HG02981 (cell line): ENCODE measurements at regions not wholly inside any gene's neighbourhood (a gene's known extent, or its start where the extent isn't known, plus 50 kb on each side); places are given as distances from the start of the nearest gene placed in this dataset.
A peak's percentile ranks its signal among the peaks of the same experiment; 100 is the strongest.

Source experiments
- ATAC-seq: cut with Tn5 transposase; IDR thresholded peaks from one replicate; pipeline ENCODE4 v1.9.1; 2021; ENCODE audit warnings: mild to moderate bottlenecking, moderate library complexity; ENCODE audit not compliant: unreplicated experiment

DNA sequence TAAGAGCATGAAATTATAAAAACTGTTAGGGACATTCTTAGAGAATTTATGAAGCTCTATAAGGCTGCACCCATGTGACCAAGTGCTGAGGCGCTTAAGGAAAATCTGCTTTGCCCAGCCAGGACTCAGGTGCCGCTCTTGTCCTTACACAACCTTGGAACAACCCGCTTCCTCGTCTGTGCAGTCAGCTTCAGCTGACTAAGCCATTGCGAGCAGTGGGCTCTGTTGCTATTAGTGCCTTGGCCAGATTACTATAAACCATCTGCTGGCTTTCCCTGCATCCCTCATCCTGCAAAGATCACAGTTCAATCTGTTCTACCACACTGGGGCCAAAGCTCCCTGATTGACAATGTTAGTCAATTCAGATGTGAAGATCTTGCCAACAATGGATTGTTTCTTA, 89.1 kb upstream of the E2F3 start:
- no peak for ATAC-seq

DNA sequence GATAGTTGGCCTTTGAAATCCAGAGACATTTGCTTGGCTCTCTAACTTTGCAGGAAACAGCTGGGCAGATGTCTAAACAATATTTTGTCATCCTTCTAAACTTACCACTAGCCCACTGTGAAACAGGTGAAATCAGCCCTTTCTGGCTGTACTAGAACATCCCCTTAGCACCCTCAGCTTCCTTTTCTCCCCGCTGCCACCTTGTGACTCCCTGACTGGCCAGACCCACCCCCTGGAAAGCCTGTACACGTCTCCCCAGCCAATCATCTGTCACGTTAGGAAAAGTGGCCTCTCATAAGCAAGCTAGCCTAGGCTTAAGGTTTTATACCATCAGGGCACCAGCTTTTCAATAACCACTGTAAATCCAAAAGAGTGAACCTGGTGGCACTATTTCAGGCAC, 88.6 kb upstream of the E2F3 start:
- no peak for ATAC-seq

DNA sequence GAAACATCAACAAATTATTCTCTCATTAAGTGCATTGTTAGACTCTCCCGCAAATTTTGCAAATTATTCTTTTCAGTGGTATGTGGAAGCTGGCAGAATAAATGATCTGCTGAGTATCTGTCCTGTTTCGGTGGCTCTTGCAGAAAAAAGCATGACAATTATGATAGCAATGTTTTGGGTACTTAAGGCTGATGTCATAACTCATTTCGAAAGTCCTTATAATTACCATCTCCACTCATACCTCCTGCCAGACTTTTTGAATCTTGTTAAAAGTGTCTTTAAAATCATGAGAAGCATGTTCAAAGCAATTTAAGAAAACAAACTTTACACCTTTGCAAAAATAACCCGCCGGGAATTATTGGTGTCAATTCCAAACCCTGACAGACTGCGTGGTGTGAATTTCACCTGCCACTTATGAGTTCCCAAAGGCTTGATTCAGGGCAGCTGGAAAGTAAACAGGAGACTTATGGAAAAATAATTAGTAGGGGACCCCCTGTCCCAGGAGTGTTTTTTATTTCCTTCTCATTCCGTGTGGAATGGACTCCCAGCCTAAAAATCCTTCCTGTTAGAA, 87.6 kb upstream of the E2F3 start:
- no peak for ATAC-seq

DNA sequence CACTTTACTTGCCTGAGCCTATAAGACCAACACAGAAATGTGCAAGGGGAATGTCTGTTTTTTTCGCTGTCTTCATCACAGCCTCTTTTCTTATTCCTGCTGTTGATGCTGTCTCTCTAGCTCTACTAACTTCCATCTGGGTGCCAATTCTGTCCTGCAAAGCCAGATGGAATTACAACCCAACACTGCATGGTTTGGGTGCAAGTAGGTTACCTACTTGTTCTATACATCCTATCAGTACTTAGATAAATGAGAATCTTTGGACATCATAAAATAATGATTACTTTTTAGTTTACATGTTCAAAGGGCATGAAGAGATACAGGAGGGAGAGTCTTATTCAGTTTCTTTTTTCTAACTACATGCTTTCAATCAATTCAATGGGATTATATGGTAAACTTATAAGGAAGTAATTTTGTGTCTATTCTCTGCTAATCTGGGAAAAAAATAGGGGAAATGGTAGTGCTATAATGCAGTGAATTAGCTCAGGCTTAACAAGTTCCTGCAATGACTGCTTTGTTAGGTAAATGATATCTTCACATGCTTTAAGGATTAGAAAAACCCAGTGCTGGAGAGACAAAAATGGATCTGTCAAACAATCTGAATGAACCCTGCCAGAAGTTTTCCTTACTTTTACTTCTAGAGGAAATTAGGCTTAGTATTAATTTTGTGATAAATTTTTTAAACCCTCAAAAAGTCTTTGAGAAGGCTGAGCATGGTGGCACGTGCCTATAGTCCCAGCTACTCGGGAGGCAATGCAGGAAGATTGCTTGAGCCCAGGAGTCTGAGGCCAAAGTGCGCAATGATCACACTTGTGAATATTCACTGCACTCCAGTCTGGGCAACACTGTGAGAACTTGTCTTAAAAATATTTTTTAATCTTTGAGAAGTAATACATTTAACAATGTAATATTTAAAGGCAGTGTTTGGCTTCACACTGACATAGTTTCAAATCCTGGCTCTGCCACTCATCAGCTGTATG, 86.5 kb upstream of the E2F3 start:
- no peak for ATAC-seq

DNA sequence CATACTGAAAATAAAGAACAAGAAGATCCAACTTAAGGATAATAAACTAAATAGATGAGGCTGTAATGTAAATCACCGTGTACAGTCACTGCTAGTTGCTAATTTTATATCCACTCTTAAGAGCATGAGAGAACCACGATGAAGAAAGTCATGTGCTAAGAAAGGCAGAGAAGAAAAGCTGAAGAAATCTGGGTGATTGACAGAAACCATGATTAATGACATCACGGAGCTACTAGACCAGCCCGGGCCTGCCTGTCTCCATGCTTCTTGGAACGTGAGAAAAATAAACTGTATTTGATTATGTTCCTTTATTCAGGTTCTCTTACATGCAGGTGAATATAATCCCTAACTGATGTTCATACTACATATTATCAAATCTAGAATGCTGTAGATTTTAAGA, 84.2 kb upstream of the E2F3 start:
- ATAC-seq: no peak

DNA sequence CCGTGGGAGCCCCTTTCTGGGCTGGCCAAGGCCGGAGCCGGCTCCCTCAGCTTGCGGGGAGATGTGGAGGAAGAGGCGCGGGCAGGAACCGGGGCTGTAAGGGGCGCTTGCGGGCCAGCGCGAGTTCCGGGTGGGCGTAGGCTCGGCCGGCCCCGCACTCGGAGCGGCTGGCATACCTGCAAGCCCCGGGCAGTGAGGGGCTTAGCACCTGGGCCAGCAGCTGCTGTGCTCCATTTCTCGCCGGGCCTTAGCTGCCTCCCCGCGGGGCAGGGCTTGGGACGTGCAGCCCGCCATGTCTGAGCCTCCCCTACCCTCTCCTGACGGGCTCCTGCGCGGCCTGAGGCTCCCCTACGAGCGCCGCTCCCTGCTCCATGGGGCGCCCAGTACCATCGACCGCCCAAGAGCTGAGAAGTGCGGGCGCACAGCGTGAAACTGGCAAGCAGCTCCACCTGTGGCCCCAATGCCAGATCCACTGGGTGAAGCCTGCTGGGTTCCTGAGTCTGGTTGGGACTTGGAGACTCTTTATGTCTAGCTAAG, 82.8 kb upstream of the E2F3 start:
- no peak for ATAC-seq

DNA sequence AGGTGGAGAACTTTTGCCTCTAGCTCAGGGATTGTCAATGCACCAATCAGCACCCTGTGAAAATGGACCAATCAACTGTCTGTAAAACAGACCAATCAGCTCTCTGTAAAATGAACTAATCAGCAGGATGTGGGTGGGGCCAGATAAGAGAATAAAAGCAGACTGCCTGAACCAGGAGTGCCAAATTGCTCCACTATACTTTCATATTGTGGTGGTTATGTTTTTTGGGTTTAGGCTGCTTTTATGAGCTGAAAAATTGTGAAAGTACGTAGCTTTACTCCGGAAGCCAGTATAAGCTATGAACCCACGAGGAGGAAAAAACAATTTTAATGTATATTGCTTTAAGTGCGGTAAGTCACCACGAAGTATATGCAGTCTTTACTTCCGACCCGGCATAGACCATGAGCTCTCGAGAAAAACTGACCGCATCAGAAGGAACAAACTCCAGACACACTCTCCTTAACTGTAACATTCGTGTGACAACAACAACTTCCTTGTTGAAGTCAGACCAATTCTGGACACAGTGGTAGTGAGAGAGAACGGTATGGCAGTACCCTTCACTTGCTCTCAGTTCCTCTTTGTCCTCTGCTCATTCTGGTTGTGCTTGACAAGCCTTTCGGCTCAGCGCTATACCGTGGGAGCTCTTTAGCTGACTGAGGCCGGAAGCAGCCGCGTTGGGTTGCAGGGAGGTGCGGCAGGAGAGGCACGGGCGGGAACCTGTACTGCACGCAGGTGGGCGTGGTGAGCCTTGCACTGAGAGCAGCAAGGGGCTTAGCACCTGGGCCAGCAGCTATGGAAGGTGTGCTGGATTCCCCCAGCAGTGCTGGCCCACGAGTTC, 81.9 kb upstream of the E2F3 start:
- peak; percentile 98 for ATAC-seq

DNA sequence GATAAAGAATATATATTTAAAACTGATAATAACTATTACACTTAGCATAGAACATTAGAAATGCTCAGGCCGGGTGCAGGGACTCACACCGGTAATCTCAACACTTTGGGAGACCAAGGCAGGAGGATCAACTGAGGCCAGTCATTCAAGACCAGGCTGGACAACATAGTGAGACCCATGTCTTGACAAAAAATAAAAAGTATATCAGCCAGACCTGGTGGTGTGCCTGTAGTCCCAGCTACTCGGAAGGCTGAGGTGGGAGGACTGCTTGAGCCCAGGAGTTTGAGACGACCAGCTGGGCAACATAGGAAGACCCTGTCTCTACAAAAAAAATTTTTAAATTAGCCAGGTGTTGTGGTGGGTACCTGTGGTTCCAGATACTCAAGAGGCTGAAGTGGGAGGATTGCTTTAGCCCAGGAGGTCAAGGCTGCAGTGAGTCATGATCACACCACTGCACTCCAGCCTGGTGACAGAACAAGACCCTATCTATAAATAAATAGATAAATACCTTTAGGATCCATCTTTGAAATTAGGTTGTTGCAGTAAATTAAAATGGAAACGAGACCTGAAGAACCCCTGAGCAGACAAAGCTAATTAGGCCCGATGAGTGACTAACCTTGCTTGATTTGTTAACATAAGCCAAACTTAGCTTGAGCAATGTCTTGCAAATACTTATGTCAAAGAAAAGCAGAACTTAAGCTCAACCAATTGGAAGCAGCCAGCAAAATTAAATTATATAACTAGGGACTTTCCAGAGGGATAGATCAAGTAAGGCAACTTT, 75.8 kb upstream of the E2F3 start:
- no peak for ATAC-seq

DNA sequence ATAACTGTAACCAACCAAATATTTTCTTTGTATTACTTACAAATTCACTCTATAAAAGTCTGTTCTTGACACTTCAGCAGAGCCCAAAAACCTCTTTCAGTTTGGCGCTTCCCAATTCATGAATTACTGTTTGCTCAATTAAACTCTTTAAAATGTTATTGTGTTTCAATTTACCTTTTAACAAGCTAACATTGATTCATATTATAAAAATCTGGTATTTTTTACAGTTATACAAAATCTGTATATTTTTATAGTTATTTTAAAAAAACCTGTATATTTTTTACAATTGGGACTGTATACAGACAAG, 75.3 kb upstream of the E2F3 start:
- no peak for ATAC-seq

DNA sequence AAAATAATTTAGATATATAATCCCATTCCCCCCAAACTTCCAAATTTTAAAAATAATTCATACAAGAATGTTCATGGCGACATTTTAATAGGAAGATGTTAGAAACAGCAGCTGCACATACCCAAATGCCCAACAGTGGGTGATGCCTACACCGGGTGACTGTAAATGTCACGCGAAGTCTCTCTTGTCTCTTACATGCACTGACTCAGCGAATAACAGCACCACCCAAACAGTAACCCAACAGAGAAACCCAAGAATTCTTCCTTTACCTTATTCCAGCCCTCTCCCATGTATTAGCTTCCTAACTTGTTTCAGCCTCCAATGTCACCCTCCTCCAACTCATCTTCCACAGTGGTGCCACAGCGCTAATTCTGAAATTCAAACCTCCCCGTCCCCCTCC, 74.5 kb upstream of the E2F3 start:
- no peak for ATAC-seq

DNA sequence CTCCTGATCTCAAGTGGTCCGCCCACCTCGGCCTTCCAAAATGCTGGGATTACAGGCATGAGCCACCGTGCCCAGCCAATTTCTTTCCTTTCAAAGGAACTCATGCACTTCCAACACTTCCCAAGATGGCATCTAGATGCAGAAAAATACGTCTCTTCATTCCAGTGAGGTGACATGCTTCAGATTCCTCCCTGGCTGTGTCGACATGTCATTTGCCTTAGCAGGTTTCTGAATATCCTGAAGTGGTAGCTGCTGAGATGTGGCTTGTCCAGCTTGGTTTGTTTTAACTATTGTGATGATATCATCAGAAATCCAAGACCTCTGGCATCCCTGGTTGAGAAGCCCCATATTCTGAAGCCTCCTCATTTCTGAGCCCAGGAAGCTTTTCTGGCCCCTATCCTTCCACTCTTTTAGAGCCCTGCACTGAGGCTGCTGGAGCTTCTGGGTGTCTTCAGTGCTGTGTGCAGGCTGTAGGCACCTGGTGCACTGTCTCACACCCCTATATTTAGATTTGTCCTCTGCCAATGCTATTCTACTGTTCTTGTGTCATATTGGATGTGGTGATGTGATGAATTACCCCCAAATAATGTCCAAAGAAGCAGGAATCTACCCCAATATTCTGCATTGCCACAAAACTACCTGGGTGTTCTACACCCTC, 73.3 kb upstream of the E2F3 start:
- ATAC-seq: no peak

DNA sequence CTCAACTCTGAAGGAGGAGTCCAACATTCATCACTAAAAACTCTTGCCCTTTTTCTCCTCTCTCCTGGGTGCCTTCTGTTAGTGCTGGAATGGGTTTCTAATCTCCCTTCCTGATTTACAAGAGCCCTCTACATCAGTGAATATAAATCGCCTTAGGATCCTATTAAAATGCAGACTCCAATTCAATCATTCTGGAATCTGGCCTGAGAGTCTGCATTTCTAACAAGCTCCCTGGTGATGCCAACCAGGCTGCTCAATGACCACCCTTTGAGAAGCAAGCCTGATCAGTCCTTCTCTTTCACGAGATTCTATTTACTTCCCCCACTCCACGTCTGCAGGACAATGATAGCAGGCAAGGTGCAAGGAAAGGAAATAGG, 72.8 kb upstream of the E2F3 start:
- no peak for ATAC-seq

DNA sequence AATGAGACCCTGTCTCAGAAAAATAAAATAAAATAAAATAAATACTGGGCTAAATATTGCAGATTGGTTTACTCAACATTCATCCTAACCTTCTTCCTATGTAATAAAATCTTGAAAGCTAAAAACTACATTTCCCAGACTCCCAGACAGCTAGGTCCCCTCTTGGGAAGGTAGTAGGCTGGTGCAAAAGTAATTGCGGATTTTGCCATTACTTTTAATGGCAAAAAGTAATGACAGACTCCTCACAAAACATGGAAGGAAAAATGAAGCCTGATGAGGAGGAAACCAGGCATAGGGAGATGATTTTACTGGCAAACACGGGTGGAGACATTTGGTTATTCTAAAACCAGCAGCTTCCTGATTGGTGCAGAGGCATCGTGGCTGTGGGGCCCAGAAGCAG, 70.6 kb upstream of the E2F3 start:
- ATAC-seq: no peak

DNA sequence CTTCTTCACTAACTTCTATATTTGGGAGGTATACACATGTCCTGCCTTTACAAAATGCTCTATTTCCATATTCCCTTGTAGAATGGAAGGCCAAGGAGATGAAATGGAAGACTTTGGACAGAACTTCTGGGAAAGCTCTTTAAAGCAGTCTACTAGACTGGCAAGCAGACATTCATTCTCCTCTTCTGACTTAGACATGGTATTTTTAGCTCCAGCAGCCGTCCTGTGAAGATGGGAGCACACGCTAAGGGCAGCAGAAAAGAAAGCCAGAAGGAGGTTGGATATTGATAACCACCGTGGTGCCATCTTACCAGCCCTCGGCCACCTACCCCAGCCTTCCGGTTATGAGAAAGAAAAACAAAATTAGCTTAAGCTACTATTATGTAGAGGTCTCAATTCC, 70.1 kb upstream of the E2F3 start:
- no peak for ATAC-seq

DNA sequence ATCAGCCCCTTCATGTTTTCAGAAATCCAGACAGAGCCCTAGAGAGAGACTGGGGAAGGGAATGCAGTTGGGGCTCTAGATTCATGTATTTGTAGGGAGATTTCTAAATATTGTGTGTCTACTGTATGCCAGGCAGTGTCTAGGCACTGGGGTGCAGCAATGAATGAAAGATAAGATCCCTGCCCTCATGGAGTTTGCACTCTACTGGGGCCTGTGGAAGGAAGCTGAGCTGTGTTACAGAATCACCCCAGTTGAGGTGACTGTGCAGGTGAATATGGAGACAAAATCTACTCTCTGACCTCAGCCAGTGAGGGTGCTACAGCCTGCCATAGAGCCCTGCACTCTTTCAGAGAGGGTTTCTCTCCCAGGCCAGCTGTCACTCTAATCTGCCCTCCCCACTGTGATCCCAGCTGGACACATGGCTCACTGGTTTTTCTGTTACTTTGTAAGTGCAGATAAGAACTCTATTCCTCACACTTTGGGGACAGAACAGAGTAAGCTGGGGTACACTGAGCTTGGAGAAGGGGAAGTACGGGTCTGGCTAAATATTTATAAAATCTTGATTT, 69.2 kb upstream of the E2F3 start:
- ATAC-seq: no peak

DNA sequence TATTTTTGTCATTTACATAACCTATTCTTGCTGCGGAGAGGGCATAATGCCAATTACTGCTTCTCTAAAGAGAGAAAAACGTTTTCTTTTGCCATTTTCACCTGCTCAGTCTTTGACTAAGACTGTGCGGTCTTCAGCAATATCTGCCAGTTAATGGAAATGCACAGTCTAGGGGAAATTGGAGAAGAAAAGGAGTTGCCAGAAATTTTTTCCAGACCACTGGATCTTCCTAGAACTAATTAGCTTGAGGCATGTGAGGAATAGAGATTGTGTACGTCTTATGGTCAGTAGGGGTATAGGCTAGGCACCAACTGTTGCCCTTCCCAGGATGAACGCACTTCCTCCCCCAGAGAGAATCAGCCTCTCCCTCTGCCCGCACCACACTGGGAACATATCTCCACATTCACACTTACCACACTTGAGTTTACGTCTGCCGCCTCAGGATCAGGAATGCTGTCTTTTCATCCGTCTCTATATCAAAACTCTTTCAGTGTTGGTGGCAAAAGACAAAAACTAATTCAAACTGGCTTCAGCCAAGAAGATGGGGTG, 67.9 kb upstream of the E2F3 start:
- ATAC-seq: no peak

DNA sequence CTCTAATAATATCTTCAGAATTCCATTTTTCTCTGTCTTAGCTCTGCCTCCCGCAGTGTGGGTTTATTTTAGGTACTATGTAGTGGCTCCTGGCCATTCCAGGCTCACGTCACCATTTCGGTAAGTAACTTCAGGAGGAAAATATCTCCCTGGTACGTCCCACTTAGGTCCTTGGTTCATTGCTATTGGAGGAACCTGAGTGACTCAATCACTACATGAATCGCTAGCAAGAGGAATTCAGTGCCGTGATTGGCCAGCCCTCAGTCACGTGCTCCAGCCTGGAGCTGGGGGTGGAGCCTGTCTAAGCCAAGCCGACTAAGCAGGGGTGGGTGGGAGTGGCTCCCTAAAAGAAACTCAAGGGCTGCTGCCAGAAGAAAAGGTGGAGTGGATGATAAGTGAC, 67.3 kb upstream of the E2F3 start:
- no peak for ATAC-seq

DNA sequence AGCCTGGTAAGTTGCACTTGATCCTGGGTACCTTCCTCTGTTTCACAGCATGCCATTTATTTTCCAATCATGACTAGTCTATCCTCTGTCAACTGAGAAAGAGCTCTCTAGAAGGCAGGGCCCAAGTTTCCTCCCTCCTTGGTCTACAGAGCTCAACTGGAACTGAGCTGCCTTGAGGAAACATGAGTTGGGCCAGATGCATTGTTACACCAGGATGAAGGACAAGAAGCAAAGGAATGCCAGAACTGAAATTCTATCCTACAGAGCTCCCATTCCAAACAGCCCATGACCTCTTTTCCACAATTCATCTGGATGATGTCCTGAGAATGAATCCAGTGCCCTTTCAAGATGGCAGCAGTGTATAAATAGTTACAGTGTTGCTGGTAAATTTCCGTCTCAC, 66.7 kb upstream of the E2F3 start:
- ATAC-seq: no peak

DNA sequence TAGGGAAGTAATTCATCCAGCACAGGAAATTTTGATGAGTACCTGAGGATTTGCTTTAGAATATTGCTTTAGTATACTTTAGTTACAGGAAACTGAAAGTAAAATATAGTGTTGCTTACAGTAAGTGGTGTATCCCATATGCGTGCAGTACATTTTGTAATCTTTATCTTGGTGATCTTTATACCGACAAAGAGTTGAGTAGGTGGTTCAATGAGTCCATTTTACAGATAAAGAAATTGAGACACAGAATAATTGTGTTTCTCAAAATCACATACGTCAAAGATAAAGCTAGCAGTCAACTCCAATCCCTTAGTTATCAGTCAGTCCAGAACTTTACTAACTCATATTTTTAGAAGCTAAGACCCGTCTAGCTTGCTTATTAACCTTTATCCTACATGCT, 65.8 kb upstream of the E2F3 start:
- ATAC-seq: no peak

DNA sequence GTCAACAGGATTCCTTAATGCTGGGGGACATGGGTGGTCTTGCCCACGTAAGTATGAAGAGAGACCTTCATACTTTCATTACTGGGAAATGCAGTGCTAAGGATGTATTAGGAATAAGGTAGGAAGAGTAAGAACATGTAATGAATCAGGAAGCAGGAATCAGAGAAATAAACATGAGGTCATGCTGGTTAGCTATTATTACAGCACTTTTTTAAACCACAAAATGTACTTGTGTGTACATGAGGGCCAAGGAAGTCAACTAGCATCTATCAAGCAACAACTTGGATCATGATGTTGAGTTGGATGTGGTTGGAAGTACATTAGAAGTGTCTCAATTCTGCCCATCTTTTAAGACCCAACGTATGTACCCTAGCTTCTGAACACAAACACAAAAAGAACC, 63.5 kb upstream of the E2F3 start:
- ATAC-seq: no peak
